Bronchial epithelial cell (primary cell): ENCODE measurements at regions not wholly inside any gene's neighbourhood (a gene's known extent, or its start where the extent isn't known, plus 50 kb on each side); places are given as distances from the start of the nearest gene placed in this dataset.

Experiments used
- DNase-seq: peaks from one replicate; pipeline ENCODE4 v3.0.0-alpha.2; 2010; ENCODE audit warnings: low read depth
- FAIRE-seq: peaks from 2 replicates; lab custom pipeline; 2011; peaks lifted over from hg19 to GRCh38; lab: Jason Lieb, UNC
- H3K27me3 ChIP-seq: 2 replicates; pipeline ENCODE4 v1.5.1; 2011; ENCODE audit warnings: low read length; ENCODE audit not compliant: control insufficient read depth, insufficient read depth
- H3K36me3 ChIP-seq: 2 replicates; pipeline ENCODE4 v1.5.1; 2011; ENCODE audit warnings: low read length; ENCODE audit not compliant: control insufficient read depth, insufficient read depth
- H3K4me3 ChIP-seq: 2 replicates; pipeline ENCODE4 v1.5.1; 2011; ENCODE audit warnings: mild to moderate bottlenecking, low read depth, low read length, control low read depth
- CTCF ChIP-seq: IDR thresholded peaks from 2 replicates; pipeline ENCODE4 v1.5.1; 2011; ENCODE audit warnings: mild to moderate bottlenecking, moderate library complexity, low read length, control low read depth, inconsistent platforms; ENCODE audit not compliant: insufficient read depth, severe bottlenecking

- FAIRE-seq = no peak
Measured at GRCh38 chr6:163986313-163986712, 571.8 kb downstream of the QKI start.

GRCh38 chr6:163985710-163986109, 571.2 kb downstream of the QKI start:
- Histone ChIP-seq H3K4me3 (no peak overlapping the region), H3K27me3 (no peaks in the 10 kb centered on the region), H3K36me3 (no peaks in the 10 kb centered on the region)
- DNase-seq (no peak), FAIRE-seq (no peak)
- TF ChIP-seq CTCF = no peak

More at GRCh38 chr6:163986313-163986712, 571.8 kb downstream of the QKI start:
- TF ChIP-seq CTCF = no peak
- Histone ChIP-seq H3K4me3 (no peak overlapping the region), H3K36me3 (no peaks in the 10 kb centered on the region), H3K27me3 (no peaks in the 10 kb centered on the region)
- DNase-seq = no peak

- FAIRE-seq = no peak
- DNase-seq = no peak
- no peak for TF ChIP-seq CTCF
Measured at GRCh38 chr6:163985040-163985439, 570.5 kb downstream of the QKI start.

GRCh38 chr6:163984124-163984936, 569.8 kb downstream of the QKI start:
- Histone ChIP-seq H3K36me3 (no peaks in the 10 kb centered on the region), H3K27me3 (no peaks in the 10 kb centered on the region), H3K4me3 (no peak overlapping the region)
- no peak for FAIRE-seq
- no peak for DNase-seq
- TF ChIP-seq CTCF = no peak

More at GRCh38 chr6:163985040-163985439, 570.5 kb downstream of the QKI start:
- H3K36me3 ChIP-seq = no peaks in the 10 kb centered on the region
- no peaks in the 10 kb centered on the region for H3K27me3 ChIP-seq
- no peak overlapping the region for H3K4me3 ChIP-seq

GRCh38 chr6:163983679-163984078, 569.2 kb downstream of the QKI start:
- Histone ChIP-seq H3K4me3 (no peak overlapping the region), H3K27me3 (no peaks in the 10 kb centered on the region), H3K36me3 (no peaks in the 10 kb centered on the region)
- TF ChIP-seq CTCF = no peak
- DNase-seq (no peak), FAIRE-seq (no peak)
